ENCODE measurements at regions not wholly inside any gene's neighbourhood (a gene's known extent, or its start where the extent isn't known, plus 50 kb on each side); places are given as distances from the start of the nearest gene placed in this dataset.

DNA sequence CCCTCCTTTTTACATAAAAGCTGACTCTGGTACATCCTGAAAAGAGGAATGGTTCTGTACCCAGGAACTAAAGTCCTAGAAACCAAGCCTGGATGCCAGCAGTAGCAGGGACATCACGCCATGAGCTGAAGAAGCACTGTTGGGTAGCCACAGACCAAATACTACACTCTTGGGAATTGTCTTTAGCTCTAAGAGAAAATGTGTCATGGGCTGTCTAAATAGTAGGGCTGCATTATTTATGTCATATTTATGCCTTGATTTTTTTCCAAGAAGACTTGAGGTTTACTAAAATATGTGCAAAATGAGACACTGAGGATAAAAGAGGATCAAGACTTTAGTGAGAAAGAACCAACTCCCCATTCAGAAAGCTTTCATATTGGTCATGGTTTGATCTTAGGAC, 213.6 kb downstream of the RAB38 start:
- no peak for TF ChIP-seq CTCF (IDR thresholded peaks at IDR 0.05)
- TF ChIP-seq POLR2A (IDR thresholded peaks at IDR 0.05): no peak

Measured in lower leg skin (tissue), 3 donors.